Mucosa of descending colon (tissue), 3 donors: ENCODE measurements at regions not wholly inside any gene's neighbourhood (a gene's known extent, or its start where the extent isn't known, plus 50 kb on each side); places are given as distances from the start of the nearest gene placed in this dataset.

Experiments
- ATAC-seq: fragments of 200-7000 bp; cut with Tn5 transposase; one replicate; pipeline ENCODE4 v1.9.1; 2020; ENCODE audit warnings: mild to moderate bottlenecking, moderate library complexity
- DNase-seq, 3 donors: peaks; one replicate each; pipeline ENCODE4 v3.0.0-alpha.2; 2020
- H3K36me3 ChIP-seq: fragments of 200-600 bp; one replicate; pipeline ENCODE4 v1.8.0; 2021; ENCODE audit warnings: low read depth, mild to moderate bottlenecking
- H3K4me1 ChIP-seq: fragments of 200-600 bp; one replicate; pipeline ENCODE4 v1.8.0; 2021; ENCODE audit warnings: low read depth, mild to moderate bottlenecking
- H3K4me3 ChIP-seq: fragments of 200-600 bp; one replicate; pipeline ENCODE4 v1.8.0; 2021; ENCODE audit warnings: mild to moderate bottlenecking
- H3K9me3 ChIP-seq: fragments of 200-600 bp; one replicate; pipeline ENCODE4 v1.8.0; 2021; ENCODE audit warnings: mild to moderate bottlenecking
- intact Hi-C, 2 donors: fragments of 100-400 bp; cut with DNase I in 1 of 2; cut with micrococcal nuclease in 1 of 2; formaldehyde crosslinking; loops; one replicate each; pipeline versions ENCODE4 v1.11.0 to v1.11.1; 2022; cut with DNase I, micrococcal nuclease
- TF ChIP-seq, protein P1 (sequence below): fragments of 200-600 bp; IDR thresholded peaks from one replicate; pipeline ENCODE4 v1.8.0; 2022; ENCODE audit warnings: antibody characterized with exemption, mild to moderate bottlenecking
- donor health status: DM: no; HTN: no; CAD: no; lungs with moderate emphysema.
- donor health status: DM: no; HTN: no; CAD: no.
- donor health status: DM: no; HTN: yes; CAD: no.

DNA sequence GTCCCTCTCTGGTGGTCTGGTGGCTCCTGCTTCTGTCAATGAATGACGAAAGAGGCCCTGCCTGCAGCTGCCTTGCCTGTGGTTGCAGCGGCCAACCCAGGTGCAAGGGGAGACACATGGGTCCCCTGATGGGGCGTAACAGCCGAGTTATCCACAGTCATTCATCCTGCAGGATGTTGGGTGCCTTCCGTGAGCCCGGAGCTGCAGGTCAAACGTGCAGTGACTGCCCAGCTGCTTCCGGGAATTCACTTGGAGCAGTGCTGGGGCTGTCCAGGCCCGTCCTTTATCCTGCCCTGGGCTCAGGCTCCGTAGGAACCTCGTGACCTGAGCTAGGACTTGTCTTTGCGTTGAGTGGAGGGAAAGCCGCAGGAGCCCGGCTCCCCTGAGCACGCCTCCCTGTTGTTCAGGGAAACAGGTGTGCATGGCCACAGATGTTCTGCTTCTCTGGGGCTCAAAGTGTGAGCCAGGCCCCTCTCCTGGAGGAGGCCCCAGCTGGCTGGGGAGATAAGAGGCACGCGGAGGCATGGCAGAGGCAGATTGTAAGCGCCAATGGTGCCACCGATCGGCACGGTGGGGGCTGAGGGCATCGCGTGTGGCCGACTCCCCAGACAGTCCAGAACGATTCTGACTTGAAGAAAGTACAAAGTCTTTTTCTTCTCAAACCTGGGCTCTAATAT, 635.4 kb downstream of the BRD1 start:
- H3K4me3 ChIP-seq, result no peak overlapping the region
- no peaks in the 10 kb centered on the region for H3K36me3 ChIP-seq
- H3K9me3 ChIP-seq, result no peaks in the 10 kb centered on the region
- DNase-seq, result no peak
- TF ChIP-seq, protein P1, sequence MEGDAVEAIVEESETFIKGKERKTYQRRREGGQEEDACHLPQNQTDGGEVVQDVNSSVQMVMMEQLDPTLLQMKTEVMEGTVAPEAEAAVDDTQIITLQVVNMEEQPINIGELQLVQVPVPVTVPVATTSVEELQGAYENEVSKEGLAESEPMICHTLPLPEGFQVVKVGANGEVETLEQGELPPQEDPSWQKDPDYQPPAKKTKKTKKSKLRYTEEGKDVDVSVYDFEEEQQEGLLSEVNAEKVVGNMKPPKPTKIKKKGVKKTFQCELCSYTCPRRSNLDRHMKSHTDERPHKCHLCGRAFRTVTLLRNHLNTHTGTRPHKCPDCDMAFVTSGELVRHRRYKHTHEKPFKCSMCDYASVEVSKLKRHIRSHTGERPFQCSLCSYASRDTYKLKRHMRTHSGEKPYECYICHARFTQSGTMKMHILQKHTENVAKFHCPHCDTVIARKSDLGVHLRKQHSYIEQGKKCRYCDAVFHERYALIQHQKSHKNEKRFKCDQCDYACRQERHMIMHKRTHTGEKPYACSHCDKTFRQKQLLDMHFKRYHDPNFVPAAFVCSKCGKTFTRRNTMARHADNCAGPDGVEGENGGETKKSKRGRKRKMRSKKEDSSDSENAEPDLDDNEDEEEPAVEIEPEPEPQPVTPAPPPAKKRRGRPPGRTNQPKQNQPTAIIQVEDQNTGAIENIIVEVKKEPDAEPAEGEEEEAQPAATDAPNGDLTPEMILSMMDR, result no peak
- H3K4me1 ChIP-seq, result no peaks in the 10 kb centered on the region
- ATAC-seq, result no peak
- intact Hi-C loops, result no loop called here

DNA sequence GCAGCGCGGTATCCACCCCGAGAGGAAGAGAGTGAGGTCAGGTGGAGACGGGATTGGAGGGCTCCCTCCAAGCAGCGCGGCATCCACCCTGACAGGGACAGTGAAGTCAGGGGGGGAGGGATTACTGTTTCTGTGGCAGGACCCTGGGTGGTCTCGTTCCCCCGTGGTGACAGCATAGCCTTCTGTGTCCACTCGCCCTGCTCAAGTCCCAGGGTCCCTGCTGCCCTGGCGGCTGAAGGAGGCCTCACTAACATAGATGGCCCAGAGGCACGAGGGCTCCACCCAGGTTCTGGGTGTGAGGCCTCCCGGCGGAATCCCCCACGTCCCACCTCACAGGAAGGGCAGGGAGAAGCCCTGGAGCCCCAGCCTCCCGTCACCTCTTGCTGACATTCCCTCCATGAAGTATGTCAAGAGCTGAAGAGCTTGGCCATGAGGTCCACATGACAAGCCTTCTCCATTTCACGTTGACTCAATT, 636.1 kb downstream of the BRD1 start:
- TF ChIP-seq, protein P1, result no peak
- Histone ChIP-seq H3K4me1 (no peaks in the 10 kb centered on the region), H3K36me3 (no peaks in the 10 kb centered on the region), H3K4me3 (no peak overlapping the region), H3K9me3 (no peaks in the 10 kb centered on the region)
- intact Hi-C loops, result no loop called here
- ATAC-seq (no peak), DNase-seq (no peak)

DNA sequence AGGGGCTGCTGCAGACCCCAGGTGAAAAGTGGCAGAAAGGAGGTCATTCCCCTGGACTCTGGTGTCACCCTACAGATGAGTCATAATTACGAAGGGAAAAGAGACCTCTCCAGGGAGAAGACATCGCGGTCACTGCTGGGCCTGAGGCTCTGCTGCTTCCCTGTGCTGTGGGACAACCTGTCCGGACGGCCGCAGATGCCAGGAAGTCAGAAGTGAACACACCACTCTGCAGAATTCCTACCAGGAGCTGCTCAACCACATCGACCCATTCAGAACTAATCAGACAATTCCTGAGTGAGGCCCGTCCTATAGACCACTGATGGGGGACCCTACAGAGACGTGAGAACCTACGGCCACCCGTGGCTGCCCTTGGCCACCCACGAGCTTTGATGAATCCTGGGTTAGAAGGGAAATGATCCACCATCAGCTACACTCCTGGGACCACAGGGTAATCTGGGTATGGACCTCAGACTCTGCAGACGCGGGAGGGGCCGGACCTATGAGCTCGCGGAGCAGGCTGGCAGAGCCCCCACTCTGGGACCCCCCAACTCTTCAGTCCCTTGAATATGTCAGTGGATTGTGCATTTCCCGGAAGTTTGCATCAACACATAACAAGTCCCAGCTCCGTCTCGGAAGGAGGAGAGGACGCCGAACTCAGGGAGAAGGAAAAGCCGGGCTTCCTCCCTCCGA, 636.7 kb downstream of the BRD1 start:
- DNase-seq (peak in 1 of 3 donors; percentile 21), ATAC-seq (no peak)
- intact Hi-C loops, result no loop called here
- H3K4me3 ChIP-seq, result no peak overlapping the region
- H3K9me3 ChIP-seq, result no peaks in the 10 kb centered on the region
- no peaks in the 10 kb centered on the region for H3K36me3 ChIP-seq
- H3K4me1 ChIP-seq, result no peaks in the 10 kb centered on the region
- TF ChIP-seq, protein P1, result no peak

DNA sequence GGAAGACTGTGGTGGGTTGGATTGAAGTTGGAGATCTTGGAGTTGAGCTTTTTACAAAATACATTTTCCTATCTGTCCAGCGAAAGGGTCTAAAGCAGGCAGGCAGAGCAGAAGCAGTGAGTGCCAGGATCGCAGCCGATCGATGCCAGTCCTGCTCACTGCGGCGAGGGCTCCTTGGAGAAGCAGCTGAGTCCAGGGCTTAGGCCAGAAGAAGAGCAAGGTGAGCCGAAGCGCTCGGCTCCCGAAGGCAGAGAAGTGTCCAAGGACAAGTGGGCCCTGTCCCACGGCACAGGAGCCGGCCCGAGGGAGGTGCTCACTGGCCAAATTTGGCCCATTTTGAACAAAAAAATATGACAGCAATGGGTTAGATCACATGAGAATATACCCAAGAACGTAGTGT, 637.8 kb downstream of the BRD1 start:
- no peak for ATAC-seq
- no peaks in the 10 kb centered on the region for H3K4me1 ChIP-seq
- intact Hi-C loops, result no loop called here

DNA sequence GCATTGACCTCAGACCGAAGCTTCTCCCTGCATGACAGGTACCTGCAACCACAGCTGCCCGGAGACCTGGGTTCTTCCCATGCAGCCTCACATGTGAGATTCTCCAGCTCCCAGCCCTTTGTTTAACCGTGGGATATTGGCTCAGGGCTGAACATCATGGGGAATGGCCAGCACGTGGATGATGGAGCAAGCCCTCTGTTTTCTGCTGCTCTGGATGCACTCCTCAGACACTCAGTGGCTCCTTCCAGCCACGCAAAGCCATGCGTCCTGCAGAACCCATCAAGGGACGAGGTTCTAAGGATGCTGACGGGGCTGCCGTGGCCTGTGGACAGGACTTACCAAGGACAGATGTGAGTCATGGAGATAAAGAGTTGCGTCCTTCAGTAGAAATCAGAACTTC, 639.1 kb downstream of the BRD1 start:
- ATAC-seq (no peak), DNase-seq (no peak)
- H3K36me3 ChIP-seq, result no peaks in the 10 kb centered on the region
- no peaks in the 10 kb centered on the region for H3K9me3 ChIP-seq
- intact Hi-C loops, result no loop called here
- no peak overlapping the region for H3K4me3 ChIP-seq
- TF ChIP-seq, protein P1, result no peak
- no peaks in the 10 kb centered on the region for H3K4me1 ChIP-seq

More for the DNA sequence above, 637.8 kb downstream of the BRD1 start:
- TF ChIP-seq, protein P1, result no peak
- H3K4me3 ChIP-seq, result no peak overlapping the region
- H3K9me3 ChIP-seq, result no peaks in the 10 kb centered on the region
- no peaks in the 10 kb centered on the region for H3K36me3 ChIP-seq
- no peak for DNase-seq
